Limb (tissue), 2 donors: ENCODE measurements at regions not wholly inside any gene's neighbourhood (a gene's known extent, or its start where the extent isn't known, plus 50 kb on each side); places are given as distances from the start of the nearest gene placed in this dataset.
"Not testable (repeated sequence)": the region's sequence is repeated elsewhere in the genome, so short reads cannot be mapped to it uniquely, and the experiment has no call there.

Experiments used
- DNase-seq, 2 donors: peaks; one replicate each; pipeline ENCODE4 v3.0.0-alpha.2; 2016; ENCODE audit errors: extremely low spot score in 2 of 2

DNA sequence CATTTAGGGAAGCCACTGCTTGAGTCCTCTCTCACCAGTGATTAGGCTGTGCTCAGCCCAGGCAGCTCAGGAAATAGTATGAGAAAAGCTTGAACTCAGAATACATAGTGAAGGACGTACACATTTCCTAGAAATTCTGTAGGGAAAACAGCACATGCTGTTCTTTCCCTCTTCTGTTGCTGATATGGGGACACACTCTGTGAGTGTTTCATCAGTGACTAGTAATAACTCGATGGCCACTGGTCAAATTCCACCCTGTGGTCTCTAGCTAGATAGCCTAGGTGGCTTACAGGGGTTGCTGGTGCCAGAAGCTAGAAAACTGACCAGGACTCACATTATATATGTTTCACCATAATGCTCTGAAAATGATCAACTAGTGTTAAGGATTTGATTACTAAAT lies 259.8 kb upstream of the SOX4 start:
- no peak for DNase-seq

DNA sequence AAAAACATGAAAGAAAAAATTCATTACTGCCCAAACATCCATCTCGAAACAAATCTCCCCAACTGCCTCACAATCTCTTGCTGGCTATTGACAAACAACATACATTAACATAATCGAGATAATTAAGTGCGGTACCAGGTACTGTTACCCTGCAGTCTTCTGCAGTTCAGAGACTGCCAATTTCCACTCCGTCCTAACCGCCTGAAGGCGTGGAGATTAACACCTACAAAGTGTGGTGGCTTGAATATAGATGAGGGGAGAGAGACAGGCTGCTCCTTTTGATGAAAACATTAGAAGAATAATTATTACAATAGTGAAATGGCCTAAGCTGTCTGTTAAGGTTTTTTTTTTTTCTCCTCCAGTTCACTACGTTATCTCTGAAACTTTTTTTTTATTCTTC lies 258.9 kb upstream of the SOX4 start:
- DNase-seq, result no peak

DNA sequence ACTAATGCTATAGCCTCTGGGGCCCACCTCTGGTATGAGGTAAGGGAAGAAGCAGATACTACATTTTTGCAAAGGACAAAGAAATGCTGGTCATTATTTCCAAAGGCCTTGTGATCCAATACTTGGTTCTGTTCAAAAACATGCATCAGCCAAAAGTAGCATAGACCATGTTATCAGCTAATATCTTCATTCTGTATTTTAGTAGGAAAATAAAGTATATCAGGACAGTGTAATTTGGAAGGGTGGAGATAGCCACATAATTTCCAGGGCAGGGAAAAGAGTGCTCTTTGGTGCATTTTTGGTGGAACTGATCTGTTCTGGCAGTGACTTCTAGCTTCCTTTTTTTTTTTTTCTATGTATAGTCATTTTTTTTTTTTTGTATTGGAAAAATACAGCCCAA lies 258.0 kb upstream of the SOX4 start:
- DNase-seq, result no peak

DNA sequence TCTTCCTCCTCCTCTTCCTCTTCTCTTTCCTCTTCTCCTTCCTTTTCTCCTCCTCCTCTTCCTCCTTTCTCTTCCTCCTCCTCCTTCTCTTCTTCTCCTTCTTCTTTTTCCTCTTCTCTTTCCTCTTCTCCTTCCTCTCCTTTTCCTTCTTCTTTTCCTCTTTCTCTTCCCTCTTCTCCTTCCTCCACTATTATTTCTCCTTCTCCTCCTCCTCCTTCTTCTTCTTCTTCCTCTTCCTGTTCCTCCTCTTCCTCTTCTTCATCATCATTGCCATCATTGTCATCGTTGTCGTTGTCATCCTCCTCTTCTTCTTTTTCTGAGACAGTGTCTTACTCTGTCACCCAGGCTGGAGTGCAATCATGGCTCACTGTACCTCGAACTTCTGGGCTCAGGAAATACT lies 256.3 kb upstream of the SOX4 start:
- no peak for DNase-seq

DNA sequence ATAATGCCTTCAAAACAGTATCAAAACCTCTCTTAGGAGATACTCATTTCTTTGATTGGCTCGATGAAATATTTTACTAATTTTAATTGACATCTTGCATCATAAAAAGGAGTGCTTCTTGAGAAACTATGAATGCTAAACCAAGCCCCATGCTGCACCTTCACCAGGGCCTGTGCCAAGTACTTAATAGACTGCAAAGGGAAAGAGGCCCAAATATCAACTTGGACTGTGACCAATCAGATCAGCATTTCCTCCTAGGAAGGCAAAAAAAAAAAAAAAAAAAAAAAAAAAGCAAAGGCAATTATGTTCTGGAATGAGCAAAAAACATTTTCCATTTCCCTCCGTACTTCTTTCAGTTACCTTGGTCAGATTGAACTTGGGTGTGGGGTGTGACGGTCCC lies 253.0 kb upstream of the SOX4 start:
- DNase-seq, result no peak

DNA sequence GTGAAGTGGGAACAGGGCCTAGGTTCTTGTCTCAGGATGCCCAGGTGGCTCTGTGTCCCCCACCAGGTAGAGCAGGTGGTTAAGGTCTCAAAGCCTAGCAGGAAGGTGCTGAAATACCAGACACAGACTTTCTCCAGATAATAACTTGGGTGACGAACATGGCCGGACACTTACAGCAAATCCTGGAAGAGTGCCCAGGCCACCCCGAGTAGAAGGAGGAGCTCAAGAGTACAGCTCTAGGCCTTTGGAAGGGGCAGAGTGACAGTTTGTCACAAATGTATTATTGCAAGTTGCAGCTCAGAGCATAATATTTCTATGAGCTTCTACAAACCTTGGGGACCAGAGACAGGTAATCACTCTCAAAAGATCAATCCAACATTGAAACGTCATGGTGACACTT lies 251.6 kb upstream of the SOX4 start:
- no peak for DNase-seq

DNA sequence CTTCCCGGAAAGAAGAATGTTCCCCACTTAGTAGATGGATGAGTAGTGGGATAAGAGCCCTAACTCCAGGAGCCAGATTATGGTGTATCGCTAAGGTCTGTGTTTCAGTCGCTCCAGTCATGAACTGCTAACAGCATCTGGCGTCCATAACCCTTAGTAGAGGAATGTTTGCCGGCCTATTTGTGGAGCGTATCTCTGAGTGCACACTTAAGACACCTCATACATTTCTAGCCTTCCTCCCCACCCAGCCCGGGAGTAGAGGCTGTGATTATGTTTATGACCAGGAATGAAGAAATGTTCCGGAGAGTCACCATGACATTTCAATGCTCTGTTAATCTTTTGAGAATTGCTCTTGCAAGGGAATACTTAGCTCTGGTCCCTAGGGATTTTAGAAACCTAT lies 251.1 kb upstream of the SOX4 start:
- no peak for DNase-seq

DNA sequence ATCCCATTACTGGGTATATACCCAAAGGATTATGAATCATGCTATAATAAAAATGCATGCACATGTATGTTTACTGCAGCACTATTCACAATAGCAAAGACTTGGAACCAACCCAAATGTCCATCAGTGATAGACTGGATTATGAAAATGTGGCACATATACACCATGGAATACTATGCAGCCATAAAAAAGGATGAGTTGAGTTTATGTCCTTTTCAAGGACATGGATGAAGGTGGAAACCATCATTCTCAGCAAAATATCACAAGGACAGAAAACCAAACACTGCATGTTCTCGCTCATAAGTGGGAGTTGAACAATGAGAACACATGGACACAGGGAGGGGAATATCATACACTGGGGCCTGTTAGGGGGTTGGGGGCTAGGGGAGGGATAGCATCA lies 247.8 kb upstream of the SOX4 start:
- DNase-seq, result not testable (repeated sequence)

DNA sequence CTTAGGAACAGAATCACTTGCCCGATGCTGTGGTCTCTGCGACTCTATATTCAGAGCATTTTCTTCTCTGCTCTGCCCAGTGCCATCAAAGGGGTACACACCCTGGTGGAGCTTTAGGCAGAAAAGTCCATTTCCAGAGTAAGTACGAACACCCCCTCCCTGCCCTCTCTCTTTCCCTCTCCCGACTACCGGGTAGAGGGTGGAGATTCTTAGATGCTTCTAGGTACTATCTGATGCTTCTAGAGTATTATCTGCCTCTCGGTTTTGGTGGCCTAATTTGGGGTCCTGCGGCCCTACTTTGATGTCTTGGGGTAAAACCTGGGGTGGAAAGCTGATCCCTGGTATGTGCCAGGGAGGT lies 245.4 kb upstream of the SOX4 start:
- DNase-seq, result no peak

DNA sequence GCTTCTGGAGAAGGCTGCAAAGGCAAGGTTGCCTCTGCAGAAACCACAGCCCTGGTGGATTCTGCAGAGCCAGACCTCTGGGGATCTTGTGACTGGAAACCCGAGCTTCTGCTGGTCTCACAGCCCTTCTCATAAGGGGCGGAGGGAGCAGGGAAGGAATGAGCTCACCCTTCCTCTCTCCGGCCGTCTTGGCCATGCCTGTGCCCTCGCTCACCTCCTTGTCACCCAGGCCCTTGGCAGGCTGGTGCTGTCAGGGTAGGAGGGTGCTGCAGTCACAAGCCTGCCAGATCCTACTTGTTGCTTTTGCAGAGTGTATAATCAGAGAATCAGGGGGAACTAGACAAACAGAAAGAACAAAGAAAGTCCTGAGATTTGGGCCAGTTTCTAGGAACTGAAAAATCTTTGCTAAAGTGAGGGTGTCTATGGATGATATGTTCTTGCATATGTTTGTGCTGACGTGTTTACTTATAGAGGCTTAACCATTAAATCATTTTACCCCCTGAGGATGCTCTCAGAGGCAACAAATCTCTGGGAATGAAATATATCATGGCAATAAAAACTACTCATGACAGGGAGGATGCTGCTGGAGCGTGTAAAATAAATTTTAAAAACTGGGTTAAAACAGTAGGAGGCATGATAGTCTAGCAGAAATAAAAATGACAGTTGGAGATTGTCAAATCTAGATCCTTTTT lies 244.9 kb upstream of the SOX4 start:
- DNase-seq, result peak in 1 of 2 donors; percentile 49

DNA sequence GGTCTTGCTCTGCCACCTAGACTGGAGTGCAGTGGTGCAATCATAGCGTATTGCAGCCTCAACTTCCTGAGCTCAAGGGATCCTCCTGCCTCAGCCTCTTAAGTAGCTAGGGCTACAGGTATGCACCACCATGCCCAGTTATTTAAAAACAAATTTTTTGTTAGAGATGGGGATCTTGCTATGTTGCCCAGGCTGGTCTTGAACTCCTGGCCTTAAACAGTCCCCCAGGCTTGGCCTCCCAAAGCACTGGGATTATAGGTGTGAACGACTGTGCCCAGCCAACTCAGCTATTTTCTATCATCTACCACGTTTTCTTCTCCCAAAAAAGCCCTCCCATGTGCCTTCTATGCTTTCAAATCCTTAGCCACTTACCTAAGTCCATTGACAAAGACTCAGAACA lies 243.7 kb upstream of the SOX4 start:
- DNase-seq, result no peak

DNA sequence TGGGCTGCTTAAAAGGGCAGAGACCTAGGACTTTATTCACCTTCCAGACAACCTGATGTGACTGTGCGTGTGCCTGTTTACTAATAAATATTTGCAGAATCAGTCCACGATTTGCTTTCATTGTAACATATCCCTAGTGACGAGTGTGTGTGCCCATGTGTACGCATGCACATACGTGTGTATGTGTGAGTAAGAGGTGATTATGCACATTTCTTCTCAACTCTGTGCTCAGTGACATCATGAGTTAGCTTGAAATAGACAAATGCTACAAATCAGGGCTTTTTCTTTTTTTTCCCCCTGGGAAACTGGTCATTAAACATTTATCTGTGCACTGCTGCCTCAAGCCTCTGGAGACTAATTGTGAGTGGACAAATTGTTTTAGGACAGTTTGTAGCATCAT lies 242.6 kb upstream of the SOX4 start:
- no peak for DNase-seq

DNA sequence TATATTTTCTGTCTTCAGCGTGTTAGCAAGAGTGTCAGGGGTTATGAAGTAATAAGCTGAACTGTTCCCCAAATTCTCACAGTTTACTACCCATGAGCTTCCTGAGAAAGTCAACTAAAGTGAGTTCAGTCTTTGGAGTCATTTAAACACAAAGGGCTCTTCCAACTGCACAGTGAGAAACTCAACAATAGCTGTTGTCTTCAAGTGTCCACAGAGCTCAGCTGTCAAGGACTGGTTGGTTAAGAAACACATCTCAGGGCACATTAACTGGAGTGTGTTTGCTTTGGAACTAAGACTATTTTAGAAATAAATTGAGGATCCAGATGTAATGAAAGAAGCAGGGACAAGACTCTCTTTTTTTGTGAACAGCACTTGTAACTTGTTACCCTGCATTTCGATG lies 241.4 kb upstream of the SOX4 start:
- no peak for DNase-seq

DNA sequence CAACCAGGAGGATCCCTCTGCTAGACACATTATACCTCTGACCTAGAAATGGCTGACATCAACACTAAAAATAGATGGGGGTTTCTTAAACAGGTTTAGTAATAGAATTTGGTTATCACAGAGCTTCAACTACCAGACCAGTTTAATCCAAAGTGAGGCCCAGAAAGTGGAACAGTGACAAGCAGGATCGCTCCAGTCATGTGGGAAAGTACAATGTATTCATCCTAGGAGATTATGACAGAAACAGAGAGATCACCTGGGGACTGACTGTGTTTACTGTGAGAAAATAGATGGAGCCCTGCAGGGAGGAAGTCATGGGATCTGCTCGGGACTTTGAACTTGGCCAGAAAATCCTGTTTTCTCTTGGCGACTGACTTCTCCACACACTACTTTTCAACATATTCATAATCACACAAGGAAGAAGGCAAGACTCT lies 238.7 kb upstream of the SOX4 start:
- DNase-seq, result no peak

DNA sequence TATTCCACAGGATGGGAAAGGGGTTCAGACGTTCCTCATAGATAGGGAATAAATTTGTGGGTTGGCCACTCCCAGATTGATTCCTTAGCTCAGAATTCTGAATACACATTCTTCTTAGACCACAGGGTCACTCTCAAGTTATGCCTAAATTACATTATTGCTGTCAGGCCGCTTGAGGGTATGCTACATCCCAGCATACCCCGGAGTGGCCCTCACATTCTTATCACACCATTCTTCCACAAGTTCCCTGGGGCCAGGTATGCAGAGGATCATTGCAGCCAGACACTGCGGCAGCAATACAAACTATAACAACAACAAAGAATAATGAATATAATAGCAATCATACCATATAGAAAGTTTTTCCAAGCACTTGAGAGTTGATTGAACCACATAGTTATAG lies 237.9 kb upstream of the SOX4 start:
- DNase-seq, result no peak

DNA sequence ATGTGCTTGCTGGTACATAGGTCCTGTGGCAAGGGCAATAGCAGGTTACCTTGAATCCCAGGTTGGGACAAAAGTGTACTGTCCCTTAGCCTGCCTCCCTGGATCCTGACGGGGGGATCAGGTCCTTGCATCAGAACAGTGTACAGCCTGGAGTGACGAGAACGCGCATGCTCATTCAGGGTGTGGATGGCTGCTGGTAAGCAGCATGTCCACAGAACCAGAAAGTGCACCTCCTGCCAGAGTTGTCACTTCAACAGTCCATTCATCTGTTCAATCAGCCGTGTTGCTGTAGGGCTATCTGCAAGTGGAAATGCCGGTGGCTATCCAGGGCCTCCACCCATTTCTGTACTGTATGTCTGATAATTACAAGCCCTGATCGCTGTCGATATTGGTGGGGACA lies 236.3 kb upstream of the SOX4 start:
- DNase-seq, result no peak

DNA sequence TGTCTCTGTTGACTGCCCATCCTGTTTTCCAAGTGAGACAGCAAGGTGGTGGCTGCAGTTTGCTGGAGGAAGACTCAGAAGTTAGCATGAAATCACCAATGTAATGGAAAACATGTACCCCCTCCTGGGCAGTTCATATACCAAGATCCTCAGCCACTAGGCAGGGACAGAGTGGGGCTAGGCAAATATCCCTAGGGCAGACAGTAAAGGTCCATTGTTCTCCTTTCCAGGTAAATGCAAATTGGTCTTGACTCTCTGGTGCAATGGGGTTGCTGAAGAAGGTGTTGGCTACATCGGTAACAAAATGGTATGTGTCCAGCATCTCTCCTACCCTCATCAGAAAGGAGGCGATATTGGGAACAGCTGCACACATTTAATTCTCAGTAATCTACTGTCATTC lies 233.6 kb upstream of the SOX4 start:
- DNase-seq, result no peak

DNA sequence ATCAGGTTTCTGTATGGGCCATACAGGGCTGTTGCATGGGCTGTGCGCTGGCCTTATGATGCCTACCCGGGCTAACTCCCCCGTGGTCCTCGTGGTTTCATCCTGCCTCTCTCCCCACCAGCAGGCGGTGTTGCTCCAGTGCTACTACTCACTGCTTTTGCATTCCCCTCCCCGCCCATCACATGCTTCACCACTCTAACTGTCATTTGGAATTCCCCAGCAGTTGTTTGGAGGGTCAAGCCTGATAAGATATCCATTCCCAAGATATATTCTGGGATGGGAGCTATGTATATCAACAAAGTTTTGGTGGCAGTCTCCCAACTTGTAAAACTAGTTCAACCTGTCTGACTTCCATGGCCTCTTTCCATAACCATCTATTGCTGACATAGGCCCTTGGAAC lies 233.2 kb upstream of the SOX4 start:
- no peak for DNase-seq

DNA sequence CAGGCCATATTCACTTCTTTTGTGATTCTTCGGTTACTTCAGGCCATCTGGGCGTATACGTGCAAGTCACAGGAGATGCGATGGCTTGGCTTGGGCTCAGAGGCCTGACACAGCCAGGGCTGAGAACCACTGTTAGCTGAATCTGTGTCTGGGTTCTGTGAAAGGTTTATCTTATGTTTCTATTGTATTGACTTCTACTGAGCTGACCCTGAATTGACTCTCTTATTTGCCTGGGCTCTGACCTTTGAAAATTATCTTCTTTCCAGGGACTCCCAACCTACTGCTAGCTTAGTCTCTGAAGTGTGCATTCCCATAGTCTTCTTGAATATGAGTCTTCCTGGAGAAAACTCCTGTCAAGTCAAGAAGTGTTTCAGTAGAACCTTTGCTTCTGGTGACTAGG lies 226.4 kb upstream of the SOX4 start:
- DNase-seq, result no peak

DNA sequence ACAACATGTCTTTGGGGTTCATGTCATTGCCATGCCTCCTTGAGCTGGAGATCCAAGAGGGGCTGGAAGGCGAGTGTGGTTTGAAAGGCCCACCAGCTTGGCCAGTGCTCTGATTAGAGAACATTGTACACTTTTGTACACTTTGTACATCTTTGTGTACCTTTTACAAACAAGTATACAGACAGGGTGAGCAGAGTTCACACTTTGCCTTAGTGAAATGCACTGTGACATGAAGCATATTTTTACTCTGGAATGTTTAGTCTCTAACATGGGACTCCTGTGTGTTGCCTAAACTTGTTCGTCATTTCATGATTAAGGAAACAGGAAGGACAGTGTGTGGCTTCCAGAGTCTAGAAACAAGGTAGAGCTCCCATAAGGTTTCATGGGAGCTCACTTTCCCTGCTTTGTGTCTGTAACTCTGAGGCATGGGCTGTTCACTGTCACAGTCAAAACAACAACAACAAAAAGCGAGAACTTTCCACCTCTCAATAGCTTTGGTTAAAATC lies 225.8 kb upstream of the SOX4 start:
- no peak for DNase-seq

DNA sequence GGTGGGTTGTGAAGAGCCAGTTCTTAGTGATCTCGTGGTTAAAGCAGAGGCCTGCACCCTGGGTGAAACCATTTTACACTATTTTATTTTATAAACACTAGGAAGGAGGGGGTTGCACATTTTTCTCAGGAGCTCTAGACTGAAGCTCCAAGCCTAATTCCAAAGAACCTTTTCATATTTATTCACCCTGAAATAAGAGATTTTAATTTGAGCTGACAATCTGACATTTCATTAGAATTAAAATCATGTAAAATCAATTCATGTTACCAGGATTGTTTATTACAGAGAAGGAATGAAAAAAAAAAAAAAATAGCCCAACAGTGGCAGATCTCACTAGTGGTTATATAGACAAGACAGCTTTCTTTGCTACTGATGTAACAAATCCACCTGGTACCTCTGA lies 222.5 kb upstream of the SOX4 start:
- DNase-seq, result no peak

DNA sequence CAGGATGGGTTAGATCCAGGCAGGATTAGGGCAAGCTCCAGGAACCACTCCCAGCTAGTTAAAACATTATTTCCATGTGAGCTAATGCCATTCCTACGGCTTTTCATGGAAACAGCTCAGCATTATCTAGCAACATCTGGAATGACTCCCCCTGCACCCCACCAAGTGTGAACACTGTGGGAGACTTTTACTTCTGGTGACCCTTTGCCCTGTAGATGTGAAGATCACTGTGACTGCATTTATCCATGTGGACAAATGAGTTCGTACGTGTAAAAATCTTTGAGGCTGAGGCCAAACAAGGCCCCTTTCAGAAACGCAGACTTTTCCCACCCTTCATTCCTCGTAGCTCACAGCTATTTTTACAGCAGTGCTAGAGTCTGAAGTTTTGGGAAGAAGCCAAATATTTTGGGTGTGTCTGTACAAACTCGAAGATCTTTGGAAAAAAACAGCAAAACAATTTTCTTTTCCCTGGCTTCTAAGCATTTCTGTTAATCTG lies 221.8 kb upstream of the SOX4 start:
- peak; percentile 76 to 91 for DNase-seq

DNA sequence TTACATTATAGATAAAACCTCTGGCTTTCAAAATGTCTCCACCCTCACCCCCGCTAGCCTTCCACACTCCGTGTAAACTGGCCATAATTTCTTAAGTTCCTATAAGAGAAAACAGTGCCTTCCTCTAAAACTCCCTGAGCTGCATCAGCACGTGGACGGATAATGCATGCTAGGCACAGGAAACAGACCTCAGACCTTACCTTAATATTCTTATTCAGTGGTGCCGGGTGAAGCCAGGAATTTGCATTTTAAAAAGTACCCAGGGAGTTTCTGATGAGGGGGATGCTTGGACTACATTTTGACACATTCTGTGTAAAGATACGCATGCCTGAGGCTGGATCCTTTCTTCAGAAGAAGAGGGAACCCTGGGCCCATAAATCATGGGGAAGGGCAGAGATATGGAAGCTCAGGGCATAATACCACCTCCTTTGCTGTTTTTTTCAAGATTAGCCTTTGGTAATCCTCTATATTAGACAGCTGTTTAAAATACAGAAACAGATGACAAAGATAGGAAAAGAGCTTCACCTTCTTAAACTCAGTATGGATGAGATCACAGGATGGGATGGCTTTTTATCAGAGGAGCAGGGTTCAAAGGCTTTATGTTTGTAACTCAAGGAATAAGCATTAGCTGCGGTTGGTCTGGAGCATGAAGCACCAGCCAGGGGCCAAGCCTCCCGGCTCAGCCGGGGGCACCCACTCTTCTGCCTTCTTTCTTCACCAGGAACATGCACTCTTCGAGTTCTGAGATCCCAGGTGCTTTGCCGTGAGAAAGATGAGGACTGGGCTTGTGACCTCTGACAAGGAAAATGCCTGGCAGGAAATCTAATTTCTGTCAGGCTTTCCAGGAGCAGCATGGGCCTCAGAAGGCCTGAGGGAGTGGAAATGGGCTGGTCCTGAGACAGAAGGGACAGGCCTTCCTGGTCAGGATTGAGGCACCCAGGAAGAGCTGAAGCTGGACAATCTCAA lies 218.1 kb upstream of the SOX4 start:
- no peak for DNase-seq
